Sigmoid colon (tissue), 4 donors: ENCODE measurements at regions not wholly inside any gene's neighbourhood (a gene's known extent, or its start where the extent isn't known, plus 50 kb on each side); places are given as distances from the start of the nearest gene placed in this dataset.
"Not testable (repeated sequence)": the region's sequence is repeated elsewhere in the genome, so short reads cannot be mapped to it uniquely, and the experiment has no call there.

Experiments used
- CTCF ChIP-seq, 4 experiments: fragments of 450-650 bp in 3 of 4; fragments of 200-600 bp in 1 of 4; IDR thresholded peaks; one replicate each; pipeline ENCODE4 v1.5.1; 2016 to 2019; ENCODE audit warnings: antibody characterized with exemption in 4 of 4, mild to moderate bottlenecking in 3 of 4, moderate library complexity in 2 of 4
- EP300 ChIP-seq, 4 donors: sonication (generic); formaldehyde crosslinking; IDR thresholded peaks; one replicate each; pipeline ENCODE4 v1.6.1; 2017; ENCODE audit warnings: antibody characterized with exemption in 4 of 4
- POLR2A ChIP-seq, 2 donors: fragments of 450-650 bp; IDR thresholded peaks; one replicate each; pipeline ENCODE4 v1.6.1; 2016; ENCODE audit warnings: antibody characterized with exemption in 2 of 2, mild to moderate bottlenecking in 2 of 2, moderate library complexity in 2 of 2
- POLR2AphosphoS5 ChIP-seq, 4 donors: sonication (generic); formaldehyde crosslinking; IDR thresholded peaks; one replicate each; pipeline ENCODE4 v1.6.1; 2017; ENCODE audit warnings: antibody characterized with exemption in 4 of 4

DNA sequence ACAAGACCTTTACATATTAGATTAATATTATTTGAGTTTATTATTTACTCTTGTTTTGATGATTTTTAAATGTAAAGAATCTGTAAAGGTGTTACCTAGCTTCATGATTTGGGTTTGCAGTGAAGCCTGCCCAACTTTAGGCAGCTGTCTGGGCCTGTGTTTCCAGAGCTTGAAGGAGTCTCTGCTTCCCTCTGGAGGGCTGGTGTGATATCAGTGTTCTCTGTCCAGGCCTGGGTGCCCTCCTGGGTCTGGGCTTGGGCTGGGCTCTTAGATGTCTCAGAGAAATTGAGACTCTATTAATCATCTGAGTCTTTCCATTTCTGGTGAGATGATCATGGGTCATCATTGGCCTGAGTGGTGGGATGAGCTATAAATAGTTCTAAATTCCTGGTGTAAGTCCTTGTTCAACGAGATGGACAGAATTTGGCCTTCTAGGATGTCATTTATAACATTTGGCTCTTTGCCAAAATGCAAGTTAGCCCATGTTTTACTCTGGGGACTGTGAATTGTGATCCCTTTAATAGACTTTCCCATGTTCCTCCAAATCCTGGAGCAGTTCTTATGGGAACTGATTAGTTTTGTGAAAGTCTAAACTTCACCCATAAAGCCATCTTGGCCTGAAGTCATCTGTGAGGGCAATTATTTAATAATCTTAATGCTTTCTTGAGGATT, 397.3 kb downstream of the TMEM121 start:
- not testable (repeated sequence) for TF ChIP-seq CTCF, POLR2AphosphoS5, POLR2A, EP300 (IDR thresholded peaks at IDR 0.05)
